ENCODE measurements at regions not wholly inside any gene's neighbourhood (a gene's known extent, or its start where the extent isn't known, plus 50 kb on each side); places are given as distances from the start of the nearest gene placed in this dataset.
"Not testable (repeated sequence)": the region's sequence is repeated elsewhere in the genome, so short reads cannot be mapped to it uniquely, and the experiment has no call there.

DNA sequence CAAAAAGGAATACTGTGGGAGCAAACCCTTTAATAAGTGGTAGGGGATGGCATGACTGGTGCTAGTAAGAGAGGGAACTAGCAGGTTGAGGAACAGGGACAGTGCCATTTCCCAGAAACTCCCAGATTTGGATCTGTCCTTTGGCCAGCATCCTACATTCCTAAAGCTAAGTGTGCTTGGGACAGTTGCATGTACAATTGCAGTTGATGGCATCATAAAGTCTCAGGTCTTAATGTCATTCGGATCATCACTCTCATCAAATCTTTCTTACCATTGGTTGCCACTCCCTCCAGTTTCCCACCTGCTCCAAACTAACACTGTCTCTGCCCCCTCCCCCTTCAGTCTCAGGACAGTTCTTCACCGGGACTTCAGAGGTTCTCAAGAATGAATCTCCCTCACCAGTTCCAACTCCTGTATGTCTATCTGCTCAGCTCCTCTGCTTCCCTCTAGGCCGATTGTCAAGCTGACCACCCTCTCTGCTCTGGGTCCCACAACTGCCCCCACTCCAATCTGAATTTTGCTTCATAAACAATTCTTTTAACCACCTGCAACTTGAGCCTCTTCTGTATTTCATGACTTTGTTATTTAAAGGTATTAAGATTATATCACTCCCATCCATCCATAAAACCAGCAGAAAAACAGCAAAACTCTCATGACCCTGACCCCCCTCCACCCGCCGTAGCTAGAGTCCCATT, 260.8 kb downstream of the CGGBP1 start:
- Histone ChIP-seq H3K4me3 (no peak overlapping the region), H3K36me3 (replicated peaks) (no peaks in the 10 kb centered on the region), H3K9me3 (no peaks in the 10 kb centered on the region), H3K4me1 (no peaks in the 10 kb centered on the region), H3K27me3 (ENCODE audit: low read depth) (peaks cover 14% of the 10 kb centered on the region)
- no peak for DNase-seq (ENCODE audit: low spot score in 2 of 2)
- in situ Hi-C loops (cut with MboI; ENCODE audit: low sequenced_read_pairs), result no loop called here

DNA sequence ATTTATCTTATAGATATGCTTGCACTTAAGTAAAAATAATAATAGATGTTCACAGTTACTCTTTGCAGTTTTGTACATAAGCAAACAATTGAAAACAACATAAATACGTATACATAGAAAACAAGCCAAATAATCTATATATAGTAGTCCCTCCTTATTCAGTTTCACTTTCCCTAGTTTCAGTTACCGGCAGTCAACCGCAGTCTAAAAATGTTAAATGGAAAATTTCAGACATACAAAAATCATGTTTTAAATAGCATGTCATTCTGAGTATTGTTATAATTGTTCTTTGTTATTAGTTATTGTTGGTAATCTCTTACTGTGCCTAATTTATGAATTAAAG, 262.0 kb downstream of the CGGBP1 start:
- in situ Hi-C loops (cut with MboI; ENCODE audit: low sequenced_read_pairs), result no loop called here
- H3K4me1 ChIP-seq, result no peaks in the 10 kb centered on the region
- DNase-seq (ENCODE audit: low spot score in 2 of 2), result no peak
- H3K27me3 ChIP-seq (ENCODE audit: low read depth), result peaks cover 24% of the 10 kb centered on the region
- no peak overlapping the region for H3K4me3 ChIP-seq
- H3K36me3 ChIP-seq (replicated peaks), result no peaks in the 10 kb centered on the region
- H3K9me3 ChIP-seq, result no peaks in the 10 kb centered on the region; the same call in 1 of the 2 replicates

- in situ Hi-C loops (cut with MboI; ENCODE audit: low sequenced_read_pairs), result no loop called here
- no peaks in the 10 kb centered on the region for H3K36me3 ChIP-seq (replicated peaks)
- H3K27me3 ChIP-seq (ENCODE audit: low read depth), result peaks cover 26% of the 10 kb centered on the region
- H3K9me3 ChIP-seq, result no peaks in the 10 kb centered on the region; the same call in 1 of the 2 replicates
- DNase-seq (ENCODE audit: low spot score in 2 of 2), result no peak
- H3K4me3 ChIP-seq, result no peak overlapping the region
- H3K4me1 ChIP-seq, result no peaks in the 10 kb centered on the region
Observed at GRCh38 chr3:87796137-87796842, 262.5 kb downstream of the CGGBP1 start.

DNA sequence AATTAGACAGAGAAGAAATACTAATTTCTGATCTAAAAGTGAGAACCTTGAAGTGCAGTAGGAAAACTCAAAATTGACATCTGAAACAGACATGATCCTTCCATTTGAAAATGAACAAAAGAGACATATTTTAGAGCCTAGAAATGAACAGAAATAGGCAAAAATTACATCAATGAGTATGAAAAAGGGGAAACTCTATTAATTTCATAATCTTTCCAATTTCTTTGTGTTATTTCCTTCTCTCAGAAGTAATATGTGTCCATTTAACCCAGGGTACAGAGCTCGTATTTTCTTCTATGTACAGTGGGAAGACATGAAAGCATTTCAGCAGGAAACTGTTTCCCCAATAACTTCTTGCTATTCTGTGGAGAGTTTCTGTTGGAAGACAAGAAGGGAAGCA, 263.1 kb downstream of the CGGBP1 start:
- in situ Hi-C loops (cut with MboI; ENCODE audit: low sequenced_read_pairs), result no loop called here
- Histone ChIP-seq H3K4me3 (no peak overlapping the region), H3K27me3 (ENCODE audit: low read depth) (peaks cover 26% of the 10 kb centered on the region), H3K4me1 (no peaks in the 10 kb centered on the region), H3K9me3 (no peaks in the 10 kb centered on the region; the same call in 1 of the 2 replicates), H3K36me3 (replicated peaks) (no peaks in the 10 kb centered on the region)
- no peak for DNase-seq (ENCODE audit: low spot score in 2 of 2)

DNA sequence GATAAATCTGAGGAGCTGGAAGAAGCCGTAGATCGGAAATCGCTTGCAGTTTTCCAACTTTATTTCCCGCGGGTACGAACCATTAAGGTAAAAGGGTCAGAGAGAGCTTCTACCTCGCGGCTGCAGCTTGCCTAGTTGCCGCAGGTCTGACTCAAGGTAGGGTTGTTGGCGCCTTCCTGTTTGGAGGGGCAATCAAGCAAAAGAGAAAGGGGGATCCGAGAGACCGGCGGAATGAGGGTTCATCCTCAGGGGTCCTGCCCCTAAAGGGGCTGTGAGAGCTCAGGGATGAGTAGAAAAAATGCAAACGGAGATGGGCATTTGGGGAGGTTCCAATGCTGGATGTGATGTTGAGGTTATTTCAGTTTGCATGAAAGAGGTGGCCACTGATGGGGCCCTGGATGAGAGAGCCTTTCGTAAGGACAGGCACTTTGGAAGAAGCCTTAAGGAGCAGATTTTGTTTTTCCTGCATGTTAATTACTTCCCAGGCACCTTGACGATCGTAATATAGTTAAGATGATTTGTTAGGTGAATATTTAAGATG, 265.4 kb downstream of the CGGBP1 start:
- H3K9me3 ChIP-seq, result no peaks in the 10 kb centered on the region; the same call in 1 of the 2 replicates
- peak overlapping the region; percentile 29 for H3K4me3 ChIP-seq
- peaks cover 26% of the 10 kb centered on the region for H3K27me3 ChIP-seq (ENCODE audit: low read depth)
- in situ Hi-C loops (cut with MboI; ENCODE audit: low sequenced_read_pairs), result no loop called here
- no peak for DNase-seq (ENCODE audit: low spot score in 2 of 2)
- H3K36me3 ChIP-seq (replicated peaks), result no peaks in the 10 kb centered on the region
- H3K4me1 ChIP-seq, result no peaks in the 10 kb centered on the region

- Histone ChIP-seq H3K4me3 (peak within 1 kb of the TSS; percentile 29), H3K27me3 (ENCODE audit: low read depth) (peaks cover 26% of the 10 kb centered on the region), H3K4me1 (no peaks in the 10 kb centered on the region), H3K36me3 (replicated peaks) (no peaks in the 10 kb centered on the region), H3K9me3 (no peaks in the 10 kb centered on the region; the same call in 1 of the 2 replicates)
- peak in 1 of 2 experiments; percentile 35 for DNase-seq (ENCODE audit: low spot score in 2 of 2)
- in situ Hi-C loops (cut with MboI; ENCODE audit: low sequenced_read_pairs), result no loop called here
Observed at GRCh38 chr3:87792534-87793336, 266.1 kb downstream of the CGGBP1 start, which contains the start of gene HTR1F. TSS of gene HTR1F (plus strand) at chr3:87792706.

GRCh38 chr3:87792198-87792533, 266.6 kb downstream of the CGGBP1 start:
- H3K4me1 ChIP-seq, result no peaks in the 10 kb centered on the region
- H3K9me3 ChIP-seq, result no peaks in the 10 kb centered on the region; the same call in 1 of the 2 replicates
- in situ Hi-C loops (cut with MboI; ENCODE audit: low sequenced_read_pairs), result no loop called here
- H3K36me3 ChIP-seq (replicated peaks), result no peaks in the 10 kb centered on the region
- H3K27me3 ChIP-seq (ENCODE audit: low read depth), result peaks cover 26% of the 10 kb centered on the region
- DNase-seq (ENCODE audit: low spot score in 2 of 2), result no peak
- peak overlapping the region; percentile 29 for H3K4me3 ChIP-seq

DNA sequence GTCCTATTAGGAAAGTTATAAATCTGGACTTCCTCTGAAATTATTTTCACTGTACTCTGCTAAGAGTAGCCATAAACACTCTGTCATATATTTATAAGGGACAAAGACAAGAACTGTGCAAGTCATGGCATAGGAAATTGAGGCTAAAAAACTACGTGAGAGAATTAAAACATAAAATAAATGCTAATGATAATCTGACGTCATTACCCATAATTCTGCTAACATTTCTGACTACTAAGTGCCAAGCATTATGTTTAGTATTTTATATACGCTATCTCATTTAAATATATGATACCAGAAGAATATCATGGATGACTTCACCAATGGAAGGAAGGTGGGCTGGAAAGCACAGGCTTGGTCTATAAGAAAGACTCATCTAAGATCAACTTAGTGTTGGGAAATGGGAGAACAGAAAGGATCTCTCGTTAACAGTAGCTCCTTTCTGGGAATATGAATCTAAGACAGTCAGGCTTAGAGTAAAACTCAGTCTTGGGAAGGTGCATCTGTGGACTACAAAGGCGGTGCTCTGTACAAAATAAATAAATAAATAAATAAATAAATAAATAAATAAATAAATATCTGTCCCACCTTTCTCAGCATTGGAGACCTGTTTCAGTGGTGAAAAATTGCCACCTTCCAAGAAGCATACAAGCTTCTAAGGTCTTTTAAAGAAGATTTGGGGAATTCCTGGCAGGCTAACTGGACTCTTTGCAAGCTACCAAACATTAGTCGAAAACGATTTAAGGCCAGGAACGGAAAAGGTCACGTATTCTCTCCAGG, 267.4 kb downstream of the CGGBP1 start:
- Histone ChIP-seq H3K9me3 (no peaks in the 10 kb centered on the region; the same call in 1 of the 2 replicates), H3K27me3 (ENCODE audit: low read depth) (peaks cover 26% of the 10 kb centered on the region), H3K4me3 (no peak overlapping the region), H3K36me3 (replicated peaks) (no peaks in the 10 kb centered on the region), H3K4me1 (no peaks in the 10 kb centered on the region)
- DNase-seq (ENCODE audit: low spot score in 2 of 2), result no peak
- in situ Hi-C loops (cut with MboI; ENCODE audit: low sequenced_read_pairs), result no loop called here

- peaks cover 21% of the 10 kb centered on the region for H3K27me3 ChIP-seq (ENCODE audit: low read depth)
- H3K36me3 ChIP-seq (replicated peaks); H3K4me1 ChIP-seq; H3K9me3 ChIP-seq; H3K4me3 ChIP-seq; DNase-seq (ENCODE audit: low spot score in 2 of 2); in situ Hi-C loops (cut with MboI; ENCODE audit: low sequenced_read_pairs): not testable (repeated sequence)
Observed at GRCh38 chr3:87789049-87789448, 269.8 kb downstream of the CGGBP1 start.

DNA sequence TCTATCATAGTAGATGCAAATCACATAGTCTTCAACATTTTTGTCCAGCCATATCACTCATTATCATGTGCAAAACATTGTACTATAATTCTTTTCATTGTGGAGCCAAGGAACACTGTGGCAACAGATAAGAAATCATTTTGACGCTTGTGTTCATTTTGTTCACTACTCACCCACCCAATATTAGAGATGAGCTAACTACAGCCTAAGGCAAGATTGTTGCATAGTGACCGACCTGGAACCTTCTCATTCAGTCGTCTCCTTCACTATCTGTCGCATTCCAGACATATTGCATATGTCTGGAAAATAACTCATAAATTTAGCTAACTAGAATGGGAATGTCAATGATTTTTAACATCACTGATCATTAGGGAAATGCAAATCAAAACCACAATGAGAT, 270.3 kb downstream of the CGGBP1 start:
- in situ Hi-C loops (cut with MboI; ENCODE audit: low sequenced_read_pairs), result no loop called here
- Histone ChIP-seq H3K9me3 (no peaks in the 10 kb centered on the region; the same call in 1 of the 2 replicates), H3K36me3 (replicated peaks) (no peaks in the 10 kb centered on the region), H3K27me3 (ENCODE audit: low read depth) (peaks cover 17% of the 10 kb centered on the region), H3K4me3 (no peak overlapping the region), H3K4me1 (no peaks in the 10 kb centered on the region)
- no peak for DNase-seq (ENCODE audit: low spot score in 2 of 2)

DNA sequence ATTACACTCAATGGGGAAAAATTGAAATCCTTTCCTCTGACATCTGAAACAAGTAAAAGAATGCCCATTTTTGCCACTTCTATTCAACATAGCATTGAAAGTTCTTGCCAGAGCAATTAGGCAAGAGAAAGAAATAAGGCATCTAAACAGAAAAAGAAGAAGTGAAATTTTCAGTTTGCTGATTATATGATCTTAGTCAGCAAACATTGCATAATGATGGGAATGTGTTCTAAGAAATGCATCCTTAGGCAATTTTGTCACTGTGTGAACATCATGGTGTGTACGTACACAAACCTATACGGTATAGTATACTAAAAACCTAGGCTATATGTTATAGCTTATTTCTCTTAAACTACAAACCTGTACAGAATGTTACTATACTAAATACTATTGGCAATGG, 278.0 kb downstream of the CGGBP1 start:
- Histone ChIP-seq H3K9me3 (no peaks in the 10 kb centered on the region; the same call in 1 of the 2 replicates), H3K4me3 (no peak overlapping the region)
- in situ Hi-C loops (cut with MboI; ENCODE audit: low sequenced_read_pairs), result no loop called here

GRCh38 chr3:87778876-87779275, 279.9 kb downstream of the CGGBP1 start:
- no peak overlapping the region for H3K4me3 ChIP-seq
- no peaks in the 10 kb centered on the region for H3K4me1 ChIP-seq
- H3K27me3 ChIP-seq (ENCODE audit: low read depth), result no peaks in the 10 kb centered on the region
- H3K9me3 ChIP-seq, result no peaks in the 10 kb centered on the region; the same call in 1 of the 2 replicates
- in situ Hi-C loops (cut with MboI; ENCODE audit: low sequenced_read_pairs), result no loop called here
- no peak for DNase-seq (ENCODE audit: low spot score in 2 of 2)
- no peaks in the 10 kb centered on the region for H3K36me3 ChIP-seq (replicated peaks)

More for the DNA sequence above, 278.0 kb downstream of the CGGBP1 start:
- DNase-seq (ENCODE audit: low spot score in 2 of 2), result no peak
- H3K27me3 ChIP-seq (ENCODE audit: low read depth), result no peaks in the 10 kb centered on the region
- H3K36me3 ChIP-seq (replicated peaks), result no peaks in the 10 kb centered on the region
- no peaks in the 10 kb centered on the region for H3K4me1 ChIP-seq
